ENCODE measurements at regions not wholly inside any gene's neighbourhood (a gene's known extent, or its start where the extent isn't known, plus 50 kb on each side); places are given as distances from the start of the nearest gene placed in this dataset.

DNA sequence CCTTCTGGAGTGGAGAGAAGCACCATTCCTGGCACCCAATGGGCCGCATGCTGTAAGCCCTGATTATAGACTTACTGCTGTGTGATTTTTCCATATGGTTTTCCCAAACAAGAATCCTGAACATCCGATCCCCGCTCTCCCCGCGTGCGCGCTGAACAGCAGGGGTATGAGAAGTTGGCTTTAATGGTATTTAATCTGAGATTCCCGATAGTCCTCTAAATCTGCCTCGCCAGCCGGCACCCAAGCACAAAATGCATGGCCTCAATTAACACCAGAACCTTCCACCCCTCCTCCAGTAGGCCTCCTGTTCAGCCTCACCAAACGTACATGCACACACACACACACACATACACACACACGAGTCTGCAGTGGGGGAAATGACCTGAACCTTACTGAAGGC is 480.3 kb downstream of the BCL11A start:
- Histone ChIP-seq H3K36me3 (no peaks in the 10 kb centered on the region), H3K9me3 (ENCODE audit: severe bottlenecking) (no peaks in the 10 kb centered on the region), H3K4me3 (ENCODE audit: low read depth, low read length) (no peak overlapping the region), H3K27ac (peak overlapping the region; percentile 8), H3K27me3 (ENCODE audit: insufficient read depth, low read depth, severe bottlenecking) (no peaks in the 10 kb centered on the region)
- peak; percentile 90 for DNase-seq
- TF ChIP-seq, protein P1, sequence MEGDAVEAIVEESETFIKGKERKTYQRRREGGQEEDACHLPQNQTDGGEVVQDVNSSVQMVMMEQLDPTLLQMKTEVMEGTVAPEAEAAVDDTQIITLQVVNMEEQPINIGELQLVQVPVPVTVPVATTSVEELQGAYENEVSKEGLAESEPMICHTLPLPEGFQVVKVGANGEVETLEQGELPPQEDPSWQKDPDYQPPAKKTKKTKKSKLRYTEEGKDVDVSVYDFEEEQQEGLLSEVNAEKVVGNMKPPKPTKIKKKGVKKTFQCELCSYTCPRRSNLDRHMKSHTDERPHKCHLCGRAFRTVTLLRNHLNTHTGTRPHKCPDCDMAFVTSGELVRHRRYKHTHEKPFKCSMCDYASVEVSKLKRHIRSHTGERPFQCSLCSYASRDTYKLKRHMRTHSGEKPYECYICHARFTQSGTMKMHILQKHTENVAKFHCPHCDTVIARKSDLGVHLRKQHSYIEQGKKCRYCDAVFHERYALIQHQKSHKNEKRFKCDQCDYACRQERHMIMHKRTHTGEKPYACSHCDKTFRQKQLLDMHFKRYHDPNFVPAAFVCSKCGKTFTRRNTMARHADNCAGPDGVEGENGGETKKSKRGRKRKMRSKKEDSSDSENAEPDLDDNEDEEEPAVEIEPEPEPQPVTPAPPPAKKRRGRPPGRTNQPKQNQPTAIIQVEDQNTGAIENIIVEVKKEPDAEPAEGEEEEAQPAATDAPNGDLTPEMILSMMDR (IDR thresholded peaks at IDR 0.05; ENCODE audit: low read depth, low read length) = no peak

DNA sequence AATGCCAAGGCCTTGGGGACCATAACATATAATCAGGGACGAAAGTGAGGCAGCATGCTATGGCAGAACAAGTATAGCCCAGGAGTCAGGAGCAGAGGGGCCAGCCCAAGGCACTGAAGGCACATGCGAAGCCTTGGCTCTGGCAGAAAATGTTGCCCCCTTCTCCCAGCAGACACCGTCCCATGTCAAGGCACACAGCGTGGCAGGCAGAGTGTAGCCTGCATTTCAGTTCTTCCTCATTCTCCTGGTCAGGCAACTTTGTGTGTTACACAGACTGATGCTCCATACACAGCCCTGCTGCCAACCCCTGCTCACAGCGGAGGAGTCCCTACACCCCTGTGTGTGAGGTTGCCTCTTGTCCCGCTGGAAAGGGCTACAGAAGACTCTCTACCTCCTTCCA is 480.8 kb downstream of the BCL11A start:
- TF ChIP-seq, protein P1 (IDR thresholded peaks at IDR 0.05; ENCODE audit: low read depth, low read length) = no peak
- no peaks in the 10 kb centered on the region for H3K36me3 ChIP-seq
- H3K4me3 ChIP-seq (ENCODE audit: low read depth, low read length) = no peak overlapping the region
- H3K27me3 ChIP-seq (ENCODE audit: insufficient read depth, low read depth, severe bottlenecking) = no peaks in the 10 kb centered on the region
- H3K9me3 ChIP-seq (ENCODE audit: severe bottlenecking) = no peaks in the 10 kb centered on the region
- DNase-seq = no peak
- H3K27ac ChIP-seq = peak overlapping the region; percentile 8

- Histone ChIP-seq H3K4me3 (ENCODE audit: low read depth, low read length) (no peak overlapping the region), H3K36me3 (no peaks in the 10 kb centered on the region), H3K9me3 (ENCODE audit: severe bottlenecking) (no peaks in the 10 kb centered on the region), H3K27me3 (ENCODE audit: insufficient read depth, low read depth, severe bottlenecking) (no peaks in the 10 kb centered on the region), H3K27ac (no peak overlapping the region)
- TF ChIP-seq, protein P1 (IDR thresholded peaks at IDR 0.05; ENCODE audit: low read depth, low read length) = no peak
- no peak for DNase-seq
These were observed 482.0 kb downstream of the BCL11A start for GRCh38 chr2:60071490-60071831.

DNA sequence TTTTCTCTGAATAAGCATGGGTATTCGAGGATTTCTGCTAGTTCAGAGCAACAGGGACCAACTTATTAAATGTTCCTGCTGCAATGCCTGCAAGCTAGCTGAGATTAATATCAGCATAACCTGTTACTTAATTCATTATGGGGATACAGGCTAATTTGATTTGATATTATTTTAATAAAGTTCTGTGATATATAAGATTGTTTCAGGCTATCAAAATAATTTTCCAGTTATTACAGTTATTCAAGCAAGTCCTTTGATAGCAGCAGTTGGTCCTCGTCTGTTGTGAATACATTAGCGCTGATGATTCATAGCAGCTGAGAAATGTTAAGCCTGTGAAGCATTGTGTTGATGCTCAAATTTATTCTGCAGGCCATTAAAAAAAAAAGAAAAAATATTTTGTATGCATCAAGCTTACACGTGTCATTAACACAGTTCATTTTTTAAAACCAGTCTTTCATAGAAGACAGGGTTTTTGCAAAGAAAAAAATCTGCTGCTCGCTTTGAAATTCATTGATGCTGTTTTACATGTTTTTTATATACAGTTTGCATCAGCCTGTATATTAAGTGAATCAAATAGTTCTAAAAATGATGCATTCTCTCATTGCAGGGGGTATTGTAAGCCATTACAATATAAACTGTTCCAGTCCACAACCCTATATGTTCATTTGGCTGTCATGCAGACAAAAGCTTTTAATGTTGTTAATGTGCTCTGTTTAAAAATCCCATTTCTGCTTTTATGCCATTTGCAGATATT is 482.5 kb downstream of the BCL11A start:
- no peaks in the 10 kb centered on the region for H3K9me3 ChIP-seq (ENCODE audit: severe bottlenecking)
- no peaks in the 10 kb centered on the region for H3K36me3 ChIP-seq
- no peak overlapping the region for H3K4me3 ChIP-seq (ENCODE audit: low read depth, low read length)
- TF ChIP-seq, protein P1 (IDR thresholded peaks at IDR 0.05; ENCODE audit: low read depth, low read length) = no peak
- no peaks in the 10 kb centered on the region for H3K27me3 ChIP-seq (ENCODE audit: insufficient read depth, low read depth, severe bottlenecking)
- no peak for DNase-seq
- no peak overlapping the region for H3K27ac ChIP-seq

- H3K27ac ChIP-seq = peak overlapping the region; percentile 24; the same call in 1 of the 2 replicates
- TF ChIP-seq, protein P1 (IDR thresholded peaks at IDR 0.05; ENCODE audit: low read depth, low read length) = no peak
- H3K36me3 ChIP-seq = no peaks in the 10 kb centered on the region
- no peak for DNase-seq
- no peaks in the 10 kb centered on the region for H3K27me3 ChIP-seq (ENCODE audit: insufficient read depth, low read depth, severe bottlenecking)
- H3K4me3 ChIP-seq (ENCODE audit: low read depth, low read length) = no peak overlapping the region
- H3K9me3 ChIP-seq (ENCODE audit: severe bottlenecking) = no peaks in the 10 kb centered on the region
These were observed 483.3 kb downstream of the BCL11A start for GRCh38 chr2:60070196-60070595.

DNA sequence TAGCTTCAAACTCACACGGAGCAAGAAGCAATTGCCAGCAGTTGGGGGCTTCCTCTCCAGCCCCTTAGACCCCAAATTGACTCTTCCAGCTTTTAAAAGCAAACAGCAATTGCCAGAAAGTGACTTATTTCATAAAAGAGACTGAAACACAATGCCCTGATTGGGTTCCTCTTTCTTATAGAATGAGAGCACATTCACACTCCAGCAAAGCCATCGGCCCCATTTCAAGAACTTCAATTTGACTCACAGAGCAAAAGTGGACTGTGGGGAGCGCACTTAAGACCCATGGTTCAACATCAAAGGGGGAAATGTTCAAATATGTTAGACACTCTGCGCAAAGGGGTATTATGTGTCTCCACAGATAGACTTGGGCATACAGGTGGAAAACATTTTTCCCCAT is 484.7 kb downstream of the BCL11A start:
- H3K27ac ChIP-seq = no peak overlapping the region; the same call in 1 of the 2 replicates
- H3K9me3 ChIP-seq (ENCODE audit: severe bottlenecking) = no peaks in the 10 kb centered on the region
- H3K27me3 ChIP-seq (ENCODE audit: insufficient read depth, low read depth, severe bottlenecking) = no peaks in the 10 kb centered on the region
- H3K4me3 ChIP-seq (ENCODE audit: low read depth, low read length) = no peak overlapping the region
- TF ChIP-seq, protein P1 (IDR thresholded peaks at IDR 0.05; ENCODE audit: low read depth, low read length) = no peak
- no peak for DNase-seq
- H3K36me3 ChIP-seq = no peaks in the 10 kb centered on the region

All from WERI-Rb-1 (cell line).